A549 (cell line): ENCODE measurements at regions not wholly inside any gene's neighbourhood (a gene's known extent, or its start where the extent isn't known, plus 50 kb on each side); places are given as distances from the start of the nearest gene placed in this dataset.

Source experiments
- ATAC-seq, 2 experiments: fragments of 200-7000 bp in 1 of 2; fragments of >200 bp in 1 of 2; cut with Nextera tagmentation in 1 of 2; cut with Tn5 transposase in 1 of 2; 3 replicates each; pipeline versions ENCODE4 v1.8.0 to v1.9.1; 2018 to 2020; ENCODE audit warnings: mild to moderate bottlenecking in 1 of 2, moderate library complexity in 1 of 2
- CTCF ChIA-PET: fragments of 300-600 bp; sonication (Branson Sonifier 250); formaldehyde crosslinking; extraction: SDS; loops from one replicate; lab custom pipeline; 2021; ENCODE audit warnings: antibody characterized with exemption, inconsistent platforms; lab: Yijun Ruan, JAX
- POLR2A ChIA-PET: fragments of 350-600 bp; formaldehyde crosslinking; extraction: SDS; loops from one replicate; lab custom pipeline; 2021; ENCODE audit warnings: antibody characterized with exemption, inconsistent platforms; lab: Yijun Ruan, JAX
- DNase-seq, 2 experiments: peaks; one replicate each; pipeline versions ENCODE4 v3.0.0 to v3.0.0-alpha.2; 2011 to 2016; ENCODE audit warnings: low read depth in 1 of 2, low spot score in 1 of 2
- FAIRE-seq: peaks from 2 replicates; lab custom pipeline; 2011; peaks lifted over from hg19 to GRCh38; lab: Jason Lieb, UNC
- H3K27ac ChIP-seq, 2 experiments: fragments of >200 bp; sonication (Bioruptor Twin); formaldehyde crosslinking; 3 replicates each; pipeline ENCODE4 v1.5.1; 2016 to 2017
- H3K4me1 ChIP-seq: fragments of >200 bp; sonication (Bioruptor Twin); formaldehyde crosslinking; 3 replicates; pipeline ENCODE4 v1.6.1; 2016
- H3K4me2 ChIP-seq: fragments of >200 bp; sonication (Bioruptor Twin); formaldehyde crosslinking; 3 replicates; pipeline ENCODE4 v1.6.1; 2016
- H3K4me3 ChIP-seq: fragments of >200 bp; sonication (Bioruptor Twin); formaldehyde crosslinking; 3 replicates; pipeline ENCODE4 v1.5.1; 2016
- H3K9me3 ChIP-seq: fragments of >200 bp; sonication (Bioruptor Twin); formaldehyde crosslinking; 3 replicates; pipeline ENCODE4 v1.6.1; 2016
- BHLHE40 ChIP-seq: IDR thresholded peaks from 2 replicates; pipeline ENCODE4 v1.6.1; 2012; ENCODE audit warnings: low read depth, low read length, inconsistent platforms
- CHD2 ChIP-seq: fragments of 150-350 bp; IDR thresholded peaks from 2 replicates; pipeline ENCODE4 v1.6.1; 2014; ENCODE audit warnings: low read length; ENCODE audit not compliant: partially characterized antibody
- CHD4 ChIP-seq: fragments of 200-600 bp; sonication (generic); IDR thresholded peaks from 2 replicates; pipeline ENCODE4 v1.6.1; 2016; ENCODE audit warnings: antibody characterized with exemption, mild to moderate bottlenecking, borderline replicate concordance
- HOXA7 ChIP-seq: fragments of 250-450 bp; sonication (Bioruptor Pico); IDR thresholded peaks from 2 replicates; pipeline ENCODE4 v1.5.0; 2020; ENCODE audit warnings: mild to moderate bottlenecking, moderate library complexity
- HOXB5 ChIP-seq: fragments of 250-450 bp; sonication (Bioruptor Pico); IDR thresholded peaks from 2 replicates; pipeline ENCODE4 v1.5.0; 2020; ENCODE audit warnings: mild to moderate bottlenecking, moderate library complexity
- JUN ChIP-seq, 2 experiments: fragments of >200 bp; sonication (Bioruptor Twin); formaldehyde crosslinking; IDR thresholded peaks; 2 replicates in 1 of 2; 3 replicates in 1 of 2; pipeline ENCODE4 v1.6.1; 2016 to 2017
- KDM5A ChIP-seq: fragments of 200-600 bp; sonication (generic); IDR thresholded peaks from 2 replicates; pipeline ENCODE4 v1.6.1; 2016; ENCODE audit warnings: antibody characterized with exemption, mild to moderate bottlenecking
- MAFK ChIP-seq: fragments of 450-650 bp; IDR thresholded peaks from 2 replicates; pipeline ENCODE4 v1.6.1; 2014; ENCODE audit not compliant: partially characterized antibody
- MAZ ChIP-seq: fragments of 150-350 bp; IDR thresholded peaks from 2 replicates; pipeline ENCODE4 v1.6.1; 2014; ENCODE audit warnings: antibody characterized with exemption, low read depth, low read length, borderline replicate concordance
- NFE2L2 ChIP-seq: fragments of 150-350 bp; conservative IDR thresholded peaks from 2 replicates; pipeline ENCODE4 v1.6.1; 2014; ENCODE audit warnings: low read length
- NPAS2 ChIP-seq: fragments of 250-450 bp; sonication (Bioruptor Pico); IDR thresholded peaks from 2 replicates; pipeline ENCODE4 v1.8.0; 2022; ENCODE audit warnings: mild to moderate bottlenecking, moderate library complexity, borderline replicate concordance
- PHF8 ChIP-seq: fragments of 200-600 bp; sonication (generic); IDR thresholded peaks from 2 replicates; pipeline ENCODE4 v1.6.1; 2016; ENCODE audit warnings: low read depth, mild to moderate bottlenecking, antibody characterized with exemption, moderate library complexity, borderline replicate concordance
- POLR2AphosphoS2 ChIP-seq: conservative IDR thresholded peaks from 2 replicates; pipeline ENCODE4 v1.6.1; 2012; ENCODE audit warnings: low read length, improper control_type of control experiment, inconsistent platforms
- RAD21 ChIP-seq, 2 experiments: fragments of >200 bp in 1 of 2; sonication (Bioruptor Twin) in 1 of 2; formaldehyde crosslinking in 1 of 2; IDR thresholded peaks in 1 of 2; conservative IDR thresholded peaks in 1 of 2; 2 replicates in 1 of 2; 3 replicates in 1 of 2; pipeline ENCODE4 v1.6.1; 2012 to 2018; ENCODE audit warnings: inconsistent platforms in 1 of 2
- RNF2 ChIP-seq: fragments of 200-600 bp; sonication (generic); IDR thresholded peaks from 2 replicates; pipeline ENCODE4 v1.6.1; 2016; ENCODE audit warnings: low read depth, mild to moderate bottlenecking, antibody characterized with exemption, moderate library complexity, borderline replicate concordance
- SMC3 ChIP-seq: fragments of >200 bp; sonication (Bioruptor Twin); formaldehyde crosslinking; IDR thresholded peaks from 3 replicates; pipeline ENCODE4 v1.6.1; 2018; ENCODE audit warnings: inconsistent platforms
- SREBF2 ChIP-seq: fragments of 450-650 bp; IDR thresholded peaks from 2 replicates; pipeline ENCODE4 v1.6.1; 2014; ENCODE audit warnings: mild to moderate bottlenecking, moderate library complexity
- ZFP36 ChIP-seq: fragments of 450-650 bp; IDR thresholded peaks from 2 replicates; pipeline ENCODE4 v1.6.1; 2014; ENCODE audit warnings: borderline replicate concordance; ENCODE audit not compliant: partially characterized antibody
- ZSCAN20 ChIP-seq: fragments of 250-450 bp; sonication (Bioruptor Pico); IDR thresholded peaks from 2 replicates; pipeline ENCODE4 v1.8.0; 2022; ENCODE audit warnings: mild to moderate bottlenecking, moderate library complexity
- WGBS: methylation state at CpG from one replicate; pipeline ENCODE4 v1.1.6; 2017; ENCODE audit errors: missing lambda C conversion rate; 5-methylcytosine and 5-hydroxymethylcytosine counted together
- TF ChIP-seq, protein P1 (sequence below): fragments of >200 bp; sonication (Bioruptor Twin); formaldehyde crosslinking; IDR thresholded peaks from 3 replicates; pipeline ENCODE4 v1.5.1; 2016
- TF ChIP-seq, protein P2 (sequence below): fragments of 150-350 bp; IDR thresholded peaks from 2 replicates; pipeline ENCODE4 v1.6.1; 2014; ENCODE audit warnings: low read depth, mild to moderate bottlenecking, low read length
- TF ChIP-seq, protein P3 (sequence below): IDR thresholded peaks from 2 replicates; pipeline ENCODE4 v1.6.1; 2012
- TF ChIP-seq, protein P4 (sequence below): fragments of 250-450 bp; sonication (Bioruptor Pico); IDR thresholded peaks from 2 replicates; pipeline ENCODE4 v1.5.0; 2020; ENCODE audit warnings: low read depth, mild to moderate bottlenecking, moderate library complexity

DNA sequence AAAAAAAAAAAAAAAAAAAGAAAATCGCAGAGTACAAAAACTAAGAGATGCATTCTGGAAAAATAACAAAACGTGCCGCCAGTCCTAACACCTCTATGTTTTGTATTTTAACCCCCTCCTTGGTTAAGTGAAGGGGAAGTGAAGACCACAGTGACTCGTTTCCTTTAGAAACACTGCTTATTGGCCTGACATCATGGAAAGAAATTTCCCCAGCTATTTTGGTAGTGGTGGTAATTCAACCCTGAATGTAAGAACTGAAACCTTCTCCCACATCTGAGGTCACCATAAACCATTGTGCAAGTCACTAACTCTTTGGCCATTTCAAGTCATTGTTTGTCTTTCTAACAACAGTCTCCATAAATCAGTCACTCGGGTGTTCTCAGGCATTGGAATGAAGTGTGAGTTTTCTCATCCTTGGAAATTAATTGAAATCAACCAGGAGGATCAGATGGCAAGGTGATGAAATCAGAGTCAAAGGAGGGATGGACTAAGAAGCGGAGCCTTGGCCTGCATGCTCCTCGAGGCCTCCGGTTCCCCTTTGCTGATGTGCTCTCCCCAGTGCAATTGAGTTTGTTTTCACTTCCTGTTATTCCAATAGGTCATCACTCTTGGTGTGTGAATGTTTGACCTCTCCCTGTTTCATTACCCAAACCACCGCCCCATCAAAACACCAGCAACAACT, 443.9 kb downstream of the FGF9 start:
- no peak overlapping the region for H3K4me2 ChIP-seq
- ATAC-seq (no peak), FAIRE-seq (no peak), DNase-seq (no peak)
- CTCF ChIA-PET = interaction anchor here (0.7 kb wide), 1 partner anchor 342 kb away, joined by 3 read pairs; no protein-coding TSS in a partner anchor
- no peak overlapping the region for H3K4me3 ChIP-seq
- POLR2A ChIA-PET = no interaction called here
- no peaks in the 10 kb centered on the region for H3K9me3 ChIP-seq
- TF ChIP-seq NPAS2 (no peak), SREBF2 (no peak), JUN (IDR thresholded peaks at IDR 0.05) (no peak), PHF8 (no peak), KDM5A (no peak), MAZ (no peak), ZFP36 (no peak), RNF2 (no peak), HOXB5 (CRISPR knock-in tag) (no peak)
- TF ChIP-seq, protein P1, sequence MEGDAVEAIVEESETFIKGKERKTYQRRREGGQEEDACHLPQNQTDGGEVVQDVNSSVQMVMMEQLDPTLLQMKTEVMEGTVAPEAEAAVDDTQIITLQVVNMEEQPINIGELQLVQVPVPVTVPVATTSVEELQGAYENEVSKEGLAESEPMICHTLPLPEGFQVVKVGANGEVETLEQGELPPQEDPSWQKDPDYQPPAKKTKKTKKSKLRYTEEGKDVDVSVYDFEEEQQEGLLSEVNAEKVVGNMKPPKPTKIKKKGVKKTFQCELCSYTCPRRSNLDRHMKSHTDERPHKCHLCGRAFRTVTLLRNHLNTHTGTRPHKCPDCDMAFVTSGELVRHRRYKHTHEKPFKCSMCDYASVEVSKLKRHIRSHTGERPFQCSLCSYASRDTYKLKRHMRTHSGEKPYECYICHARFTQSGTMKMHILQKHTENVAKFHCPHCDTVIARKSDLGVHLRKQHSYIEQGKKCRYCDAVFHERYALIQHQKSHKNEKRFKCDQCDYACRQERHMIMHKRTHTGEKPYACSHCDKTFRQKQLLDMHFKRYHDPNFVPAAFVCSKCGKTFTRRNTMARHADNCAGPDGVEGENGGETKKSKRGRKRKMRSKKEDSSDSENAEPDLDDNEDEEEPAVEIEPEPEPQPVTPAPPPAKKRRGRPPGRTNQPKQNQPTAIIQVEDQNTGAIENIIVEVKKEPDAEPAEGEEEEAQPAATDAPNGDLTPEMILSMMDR = no peak
- TF ChIP-seq, protein P2, sequence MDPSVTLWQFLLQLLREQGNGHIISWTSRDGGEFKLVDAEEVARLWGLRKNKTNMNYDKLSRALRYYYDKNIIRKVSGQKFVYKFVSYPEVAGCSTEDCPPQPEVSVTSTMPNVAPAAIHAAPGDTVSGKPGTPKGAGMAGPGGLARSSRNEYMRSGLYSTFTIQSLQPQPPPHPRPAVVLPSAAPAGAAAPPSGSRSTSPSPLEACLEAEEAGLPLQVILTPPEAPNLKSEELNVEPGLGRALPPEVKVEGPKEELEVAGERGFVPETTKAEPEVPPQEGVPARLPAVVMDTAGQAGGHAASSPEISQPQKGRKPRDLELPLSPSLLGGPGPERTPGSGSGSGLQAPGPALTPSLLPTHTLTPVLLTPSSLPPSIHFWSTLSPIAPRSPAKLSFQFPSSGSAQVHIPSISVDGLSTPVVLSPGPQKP = no peak
- no peaks in the 10 kb centered on the region for H3K4me1 ChIP-seq
- WGBS = 38% methylated on average over 9 of the region's 9 CpGs
- no peak overlapping the region for H3K27ac ChIP-seq

DNA sequence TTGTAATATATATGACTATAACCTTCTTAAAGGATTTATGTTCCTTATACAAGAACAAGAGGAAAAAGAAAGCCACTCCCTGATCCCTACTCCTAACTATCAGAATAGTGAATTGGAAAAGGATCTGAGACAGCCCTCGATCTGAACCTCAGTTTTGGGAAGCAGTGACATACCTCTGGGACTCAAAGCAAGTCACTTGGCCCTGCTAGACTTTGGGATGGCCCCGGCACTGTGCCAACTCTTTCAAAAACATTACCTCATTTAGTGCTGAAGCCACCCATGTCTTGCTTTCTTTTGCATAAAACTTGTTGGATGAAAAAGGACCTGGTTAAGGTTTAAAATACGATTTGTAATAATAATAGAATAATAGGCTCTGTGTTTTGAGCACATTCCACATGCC, 447.3 kb downstream of the FGF9 start:
- Histone ChIP-seq H3K27ac (no peak overlapping the region), H3K4me1 (no peaks in the 10 kb centered on the region), H3K4me3 (no peak overlapping the region), H3K9me3 (no peaks in the 10 kb centered on the region), H3K4me2 (no peak overlapping the region)
- ChIA-PET POLR2A (no interaction called here), CTCF (no interaction called here)
- 19% methylated on average over 3 of the region's 3 CpGs for WGBS
- TF ChIP-seq POLR2AphosphoS2 = no peak
- no peak for TF ChIP-seq BHLHE40
- no peak for TF ChIP-seq CHD2
- TF ChIP-seq MAZ = no peak
- no peak for TF ChIP-seq SMC3
- TF ChIP-seq, protein P3, sequence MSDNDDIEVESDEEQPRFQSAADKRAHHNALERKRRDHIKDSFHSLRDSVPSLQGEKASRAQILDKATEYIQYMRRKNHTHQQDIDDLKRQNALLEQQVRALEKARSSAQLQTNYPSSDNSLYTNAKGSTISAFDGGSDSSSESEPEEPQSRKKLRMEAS = no peak
- no peak for TF ChIP-seq RAD21 (conservative IDR thresholded peaks at IDR 0.05 in 1 of 2, IDR thresholded peaks at IDR 0.05 in 1 of 2)
- TF ChIP-seq, protein P1 = no peak
- no peak for TF ChIP-seq HOXA7 (CRISPR knock-in tag)
- TF ChIP-seq CHD4 = no peak
- no peak for TF ChIP-seq MAFK
- no peak for TF ChIP-seq RNF2
- TF ChIP-seq, protein P4, sequence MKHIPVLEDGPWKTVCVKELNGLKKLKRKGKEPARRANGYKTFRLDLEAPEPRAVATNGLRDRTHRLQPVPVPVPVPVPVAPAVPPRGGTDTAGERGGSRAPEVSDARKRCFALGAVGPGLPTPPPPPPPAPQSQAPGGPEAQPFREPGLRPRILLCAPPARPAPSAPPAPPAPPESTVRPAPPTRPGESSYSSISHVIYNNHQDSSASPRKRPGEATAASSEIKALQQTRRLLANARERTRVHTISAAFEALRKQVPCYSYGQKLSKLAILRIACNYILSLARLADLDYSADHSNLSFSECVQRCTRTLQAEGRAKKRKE (CRISPR knock-in tag) = no peak
- TF ChIP-seq NFE2L2 = no peak
- no peak for TF ChIP-seq ZSCAN20
- DNase-seq = no peak
- ATAC-seq = no peak
- FAIRE-seq = no peak
